Endothelial cell of umbilical vein (primary cell): ENCODE measurements at regions not wholly inside any gene's neighbourhood (a gene's known extent, or its start where the extent isn't known, plus 50 kb on each side); places are given as distances from the start of the nearest gene placed in this dataset.

ENCODE experiments used
- BruUV-seq: library from RNA; stranded (reverse); fragments of 400-500 nt; replicated peaks from 2 replicates; lab custom pipeline; 2021; lab: Mats Ljungman, UMichigan
- CTCF ChIA-PET: fragments of 300-600, 350-600 bp; sonication (Branson Sonifier 250); formaldehyde crosslinking; loops from one replicate; lab custom pipeline; 2021; ENCODE audit warnings: antibody characterized with exemption, inconsistent platforms; lab: Charles Lee
- POLR2A ChIA-PET: fragments of 300-600, 350-600 bp; sonication (Branson Sonifier 250); formaldehyde crosslinking; loops from one replicate; lab custom pipeline; 2021; ENCODE audit warnings: antibody characterized with exemption, inconsistent platforms; lab: Charles Lee
- DNase-seq: peaks from one replicate; pipeline ENCODE4 v3.0.0-alpha.2; 2011; ENCODE audit warnings: low read depth, low spot score
- FAIRE-seq: peaks from 2 replicates; lab custom pipeline; 2011; peaks lifted over from hg19 to GRCh38; lab: Jason Lieb, UNC
- H2AFZ ChIP-seq: 2 replicates; pipeline ENCODE4 v1.6.0; 2012; ENCODE audit warnings: low read depth, low read length, control low read depth, inconsistent platforms
- H3K27ac ChIP-seq: 2 replicates; pipeline ENCODE4 v1.5.1; 2011; ENCODE audit warnings: low read depth, mild to moderate bottlenecking, control low read depth, low read length, moderate library complexity; ENCODE audit not compliant: insufficient read depth
- H3K27me3 ChIP-seq, 2 experiments: 2 replicates each; pipeline versions ENCODE4 v1.6.0 to v1.6.1; 2011; ENCODE audit warnings: low read length in 2 of 2, mixed read lengths in 1 of 2; ENCODE audit not compliant: control insufficient read depth in 2 of 2, insufficient read depth in 2 of 2
- H3K36me3 ChIP-seq, 2 experiments: 2 replicates in 1 of 2; 3 replicates in 1 of 2; pipeline ENCODE4 v1.5.1; 2011; ENCODE audit warnings: low read length in 2 of 2, mild to moderate bottlenecking in 1 of 2, moderate library complexity in 1 of 2; ENCODE audit not compliant: control insufficient read depth in 2 of 2, insufficient read depth in 2 of 2; ENCODE audit errors: extremely low read depth in 1 of 2
- H3K4me1 ChIP-seq: 3 replicates; pipeline ENCODE4 v1.5.1; 2011; ENCODE audit warnings: mild to moderate bottlenecking, low read length; ENCODE audit not compliant: control insufficient read depth, insufficient read depth; ENCODE audit errors: extremely low read depth
- H3K4me2 ChIP-seq: 2 replicates; pipeline ENCODE4 v1.6.1; 2011; ENCODE audit warnings: low read length, control low read depth, mixed read lengths; ENCODE audit not compliant: insufficient read depth
- H3K4me3 ChIP-seq, 3 experiments: fragments of 200-600 bp in 1 of 3; sonication (generic), shearing (Covaris generic) in 1 of 3; replicated peaks in 1 of 3; 2 replicates each; pipeline ENCODE4 v1.5.1; 2011 to 2016; ENCODE audit warnings: control low read depth in 3 of 3, low read length in 3 of 3, mild to moderate bottlenecking in 2 of 3, inconsistent platforms in 1 of 3, low read depth in 1 of 3, moderate library complexity in 1 of 3; ENCODE audit not compliant: insufficient read depth in 1 of 3
- H3K79me2 ChIP-seq: 2 replicates; pipeline ENCODE4 v1.6.0; 2012; ENCODE audit warnings: low read length, inconsistent platforms; ENCODE audit not compliant: control insufficient read depth, insufficient read depth
- H3K9ac ChIP-seq: replicated peaks from 2 replicates; pipeline ENCODE3; 2011; ENCODE audit warnings: low read length, control low read depth; ENCODE audit not compliant: insufficient read depth; ENCODE audit errors: extremely low read depth
- H3K9me1 ChIP-seq: replicated peaks from 3 replicates; pipeline ENCODE4 v1.6.0; 2011; ENCODE audit warnings: mild to moderate bottlenecking, low read length; ENCODE audit not compliant: control insufficient read depth, insufficient read depth; ENCODE audit errors: extremely low read depth
- H3K9me3 ChIP-seq: replicated peaks from 2 replicates; pipeline ENCODE4 v1.5.1; 2012; ENCODE audit warnings: low read length, inconsistent platforms; ENCODE audit not compliant: control insufficient read depth, insufficient read depth
- H4K20me1 ChIP-seq: replicated peaks from 2 replicates; pipeline ENCODE3; 2011; ENCODE audit warnings: mild to moderate bottlenecking, low read length; ENCODE audit not compliant: control insufficient read depth, insufficient read depth; ENCODE audit errors: extremely low read depth
- CTCF ChIP-seq, 2 donors: IDR thresholded peaks; 1 replicate in 1 of 2; 2 replicates in 1 of 2; pipeline ENCODE4 v1.5.1; 2011; ENCODE audit warnings: low read length in 2 of 2, mild to moderate bottlenecking in 2 of 2, moderate library complexity in 2 of 2, control low read depth in 1 of 2, inconsistent platforms in 1 of 2, low read depth in 1 of 2; ENCODE audit not compliant: insufficient read depth in 1 of 2; ENCODE audit errors: extremely low read depth in 1 of 2
- EZH2 ChIP-seq: IDR thresholded peaks from 2 replicates; pipeline ENCODE4 v1.6.1; 2012; ENCODE audit warnings: borderline replicate concordance, low read depth, mild to moderate bottlenecking, moderate library complexity, low read length, inconsistent platforms; ENCODE audit not compliant: severe bottlenecking
- FOS ChIP-seq: IDR thresholded peaks from 2 replicates; pipeline ENCODE4 v1.6.1; 2011; ENCODE audit warnings: mild to moderate bottlenecking, low read length, moderate library complexity, borderline replicate concordance; ENCODE audit not compliant: insufficient read depth
- GATA2 ChIP-seq: IDR thresholded peaks from 2 replicates; pipeline ENCODE4 v1.7.0; 2011; ENCODE audit warnings: low read depth, mild to moderate bottlenecking, moderate library complexity, mixed read lengths, low read length; ENCODE audit not compliant: insufficient read length, insufficient read depth
- JUN ChIP-seq: IDR thresholded peaks from 2 replicates; pipeline ENCODE4 v1.6.1; 2011; ENCODE audit warnings: borderline replicate concordance, low read depth; ENCODE audit not compliant: insufficient read length, insufficient read depth
- MAX ChIP-seq: IDR thresholded peaks from 2 replicates; pipeline ENCODE4 v1.6.1; 2011; ENCODE audit not compliant: insufficient read depth, insufficient read length
- MYC ChIP-seq: IDR thresholded peaks from one replicate; pipeline ENCODE4 v1.6.1; 2011; ENCODE audit warnings: mild to moderate bottlenecking, low read depth, low read length
- POLR2A ChIP-seq: IDR thresholded peaks from 2 replicates; pipeline ENCODE4 v1.6.1; 2012; ENCODE audit warnings: low read depth, mild to moderate bottlenecking, control low read depth, low read length
- POLR2AphosphoS5 ChIP-seq: IDR thresholded peaks from 2 replicates; pipeline ENCODE4 v1.6.1; 2012; ENCODE audit warnings: low read depth, mild to moderate bottlenecking, control low read depth, low read length, moderate library complexity; ENCODE audit not compliant: insufficient read depth
- dilution Hi-C: fragments of 300-500 bp; cut with MboI; formaldehyde crosslinking; loops from one replicate; pipeline ENCODE4 v1.15.0; 2019; ENCODE audit warnings: low sequenced_read_pairs; ENCODE audit not compliant: extremely low pct_ligation_motif_present
- intact Hi-C: fragments of 100-400 bp; cut with micrococcal nuclease; formaldehyde crosslinking; loops from one replicate; pipeline ENCODE4 v1.10.0; 2022

DNA sequence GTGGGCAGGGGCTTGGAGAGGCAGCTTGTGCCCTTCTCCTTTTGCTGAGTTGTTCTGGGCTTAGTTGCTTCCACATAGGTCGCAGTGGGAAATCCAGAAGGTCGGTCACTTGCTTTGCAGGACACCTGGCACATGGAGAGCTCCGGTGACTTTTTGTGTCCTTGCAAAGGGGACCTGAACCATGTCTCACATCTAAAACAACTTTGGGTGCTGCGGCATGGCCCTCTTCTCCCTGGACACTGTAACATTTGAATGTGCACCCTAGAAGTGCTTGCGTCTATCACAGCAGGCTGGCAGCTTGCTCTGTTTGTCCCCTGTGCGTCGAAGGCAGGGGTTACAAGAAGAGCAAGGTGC lies 189.9 kb upstream of the TWIST2 start:
- Histone ChIP-seq H2AFZ (no peak overlapping the region), H4K20me1 (no peaks in the 10 kb centered on the region), H3K9ac (no peak overlapping the region), H3K4me1 (no peaks in the 10 kb centered on the region), H3K27me3 (no peaks in the 10 kb centered on the region), H3K79me2 (no peaks in the 10 kb centered on the region), H3K9me1 (no peaks in the 10 kb centered on the region), H3K4me2 (no peak overlapping the region), H3K9me3 (no peaks in the 10 kb centered on the region), H3K27ac (no peak overlapping the region), H3K36me3 (no peaks in the 10 kb centered on the region), H3K4me3 (no peak overlapping the region)
- TF ChIP-seq MAX (no peak), EZH2 (no peak), POLR2AphosphoS5 (no peak), GATA2 (no peak), CTCF (IDR thresholded peaks at IDR 0.05; ENCODE audit: extremely low read depth in 1 of 2, insufficient read depth in 1 of 2, low read depth in 1 of 2, low read length in 2 of 2) (no peak), FOS (no peak), POLR2A (no peak), JUN (no peak), MYC (no peak)
- intact Hi-C loops = no loop called here
- BruUV-seq = no TSS peak
- FAIRE-seq (no peak), DNase-seq (no peak)
- POLR2A ChIA-PET = no interaction called here
- CTCF ChIA-PET = no interaction called here
- dilution Hi-C loops = no loop called here
